ES-I3 (cell line): ENCODE measurements at regions not wholly inside any gene's neighbourhood (a gene's known extent, or its start where the extent isn't known, plus 50 kb on each side); places are given as distances from the start of the nearest gene placed in this dataset.

Experiments used
- H3K36me3 ChIP-seq: 2 replicates; pipeline ENCODE4 v1.6.1; 2013; ENCODE audit warnings: mild to moderate bottlenecking, low read length, control low read depth, moderate library complexity; ENCODE audit not compliant: insufficient read depth
- H3K4me1 ChIP-seq: 2 replicates; pipeline ENCODE4 v1.6.1; 2013; ENCODE audit warnings: mild to moderate bottlenecking, control low read depth, low read length; ENCODE audit not compliant: insufficient read depth
- H3K9ac ChIP-seq: 2 replicates; pipeline ENCODE4 v1.6.1; 2013; ENCODE audit warnings: low read depth, mild to moderate bottlenecking, low read length, moderate library complexity
- H3K9me3 ChIP-seq: 2 replicates; pipeline ENCODE4 v1.6.1; 2013; ENCODE audit warnings: mild to moderate bottlenecking, low read length, moderate library complexity; ENCODE audit not compliant: control insufficient read depth, insufficient read depth

DNA sequence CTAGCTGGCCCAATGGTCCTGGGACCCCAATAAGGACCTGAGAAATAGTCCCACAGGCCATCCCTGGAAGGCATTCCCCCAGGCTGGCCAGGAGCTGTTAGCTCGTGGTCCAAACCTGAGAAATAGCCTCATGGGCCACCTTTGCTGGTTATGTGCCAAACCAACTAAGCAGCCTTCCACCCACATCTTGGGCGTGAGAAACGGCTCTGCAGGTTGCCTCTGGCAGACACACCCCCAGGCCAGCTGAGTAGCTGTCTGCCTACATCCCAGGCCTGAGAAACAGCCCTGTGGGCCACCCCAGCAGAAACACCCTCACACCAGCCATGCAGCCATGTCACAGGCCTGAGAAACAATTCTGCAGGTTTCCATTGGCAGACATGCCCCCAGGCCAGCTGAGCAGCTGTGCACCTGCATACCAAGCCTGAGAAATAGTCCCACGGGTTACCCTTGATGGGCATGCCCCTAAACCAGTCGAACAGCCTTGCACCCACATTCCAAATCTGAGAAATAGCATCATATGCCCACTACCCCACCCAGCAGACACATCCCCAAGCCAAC is 567.8 kb upstream of the ID4 start:
- Histone ChIP-seq H3K9me3 (no peaks in the 10 kb centered on the region), H3K4me1 (no peaks in the 10 kb centered on the region), H3K36me3 (no peaks in the 10 kb centered on the region), H3K9ac (no peak overlapping the region)

GRCh38 chr6:19270616-19271015 is 566.6 kb upstream of the ID4 start:
- H3K4me1 ChIP-seq: no peaks in the 10 kb centered on the region

DNA sequence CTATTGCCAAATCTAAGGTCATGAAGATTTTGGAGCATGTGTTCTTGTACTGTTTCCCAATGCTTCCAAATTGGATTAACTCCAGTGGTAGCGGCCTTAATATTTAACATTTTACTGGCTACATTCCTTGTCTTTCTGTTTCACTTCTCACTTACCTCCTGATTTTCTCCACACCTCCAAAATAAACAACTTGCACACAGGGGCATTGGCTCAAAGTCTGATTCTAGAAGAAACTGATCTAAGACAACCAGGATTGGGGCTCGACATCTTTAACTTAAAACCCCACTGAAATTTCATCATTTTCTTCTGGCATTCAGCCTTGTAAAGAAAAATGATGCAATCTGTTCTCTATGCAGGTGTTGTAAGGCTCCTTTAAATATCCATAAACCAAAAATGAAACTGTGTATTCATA is 557.9 kb upstream of the ID4 start:
- no peaks in the 10 kb centered on the region for H3K36me3 ChIP-seq
- no peaks in the 10 kb centered on the region for H3K4me1 ChIP-seq
- H3K9me3 ChIP-seq: no peaks in the 10 kb centered on the region
- H3K9ac ChIP-seq: no peak overlapping the region

More at GRCh38 chr6:19270616-19271015, 566.6 kb upstream of the ID4 start:
- H3K36me3 ChIP-seq: no peaks in the 10 kb centered on the region
- H3K9me3 ChIP-seq: no peaks in the 10 kb centered on the region
- H3K9ac ChIP-seq: no peak overlapping the region

GRCh38 chr6:19287928-19288327 is 549.2 kb upstream of the ID4 start:
- Histone ChIP-seq H3K9me3 (no peaks in the 10 kb centered on the region), H3K4me1 (no peaks in the 10 kb centered on the region), H3K9ac (no peak overlapping the region), H3K36me3 (no peaks in the 10 kb centered on the region)

- no peaks in the 10 kb centered on the region for H3K36me3 ChIP-seq
- H3K4me1 ChIP-seq: no peaks in the 10 kb centered on the region
- no peak overlapping the region for H3K9ac ChIP-seq
- H3K9me3 ChIP-seq: no peaks in the 10 kb centered on the region
Measured at GRCh38 chr6:19289457-19289856, 547.7 kb upstream of the ID4 start.

DNA sequence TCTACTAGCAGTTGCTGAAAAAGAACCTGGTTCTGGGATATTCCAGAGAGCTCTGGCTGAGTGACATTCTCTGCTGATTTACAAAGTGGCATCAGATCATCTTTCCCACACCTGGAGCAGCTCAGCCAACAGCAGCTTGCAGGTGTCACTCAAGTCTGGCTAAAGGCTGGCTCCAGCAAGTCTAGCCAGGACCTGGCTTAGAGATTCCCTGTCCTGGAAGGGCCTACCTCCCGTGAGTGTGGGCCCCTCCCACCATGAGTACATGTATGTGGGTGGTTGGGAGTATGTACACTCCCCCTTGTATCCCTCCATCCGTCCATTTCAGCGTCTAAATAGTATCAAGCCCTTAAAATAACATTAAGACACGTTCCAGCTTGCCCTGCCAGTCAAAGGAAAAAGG is 539.3 kb upstream of the ID4 start:
- peaks cover 18% of the 10 kb centered on the region for H3K4me1 ChIP-seq
- no peaks in the 10 kb centered on the region for H3K36me3 ChIP-seq
- H3K9ac ChIP-seq: no peak overlapping the region
- no peaks in the 10 kb centered on the region for H3K9me3 ChIP-seq

- Histone ChIP-seq H3K9me3 (no peaks in the 10 kb centered on the region), H3K9ac (no peak overlapping the region), H3K36me3 (no peaks in the 10 kb centered on the region), H3K4me1 (peaks cover 18% of the 10 kb centered on the region)
Measured at GRCh38 chr6:19298421-19298820, 538.7 kb upstream of the ID4 start.

DNA sequence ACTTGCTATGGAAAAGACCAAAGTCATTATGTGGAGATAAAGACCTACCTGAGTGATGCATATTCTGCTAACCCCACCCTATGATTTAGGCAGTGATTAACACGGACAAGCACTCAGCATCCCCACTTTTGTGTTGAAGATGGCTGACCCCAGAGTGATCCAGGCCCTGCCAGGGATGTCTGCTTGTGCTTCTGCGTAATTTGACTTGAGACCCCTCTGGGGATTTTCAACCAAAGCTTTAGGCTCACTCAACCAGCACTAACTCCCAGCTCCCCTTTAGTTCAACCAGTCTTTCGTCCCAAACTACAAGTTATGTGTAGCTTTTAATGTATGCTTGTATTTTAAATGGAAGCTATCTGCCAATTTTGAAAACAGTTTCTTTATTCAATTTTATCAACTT is 538.0 kb upstream of the ID4 start:
- peaks cover 18% of the 10 kb centered on the region for H3K4me1 ChIP-seq
- H3K9me3 ChIP-seq: no peaks in the 10 kb centered on the region

DNA sequence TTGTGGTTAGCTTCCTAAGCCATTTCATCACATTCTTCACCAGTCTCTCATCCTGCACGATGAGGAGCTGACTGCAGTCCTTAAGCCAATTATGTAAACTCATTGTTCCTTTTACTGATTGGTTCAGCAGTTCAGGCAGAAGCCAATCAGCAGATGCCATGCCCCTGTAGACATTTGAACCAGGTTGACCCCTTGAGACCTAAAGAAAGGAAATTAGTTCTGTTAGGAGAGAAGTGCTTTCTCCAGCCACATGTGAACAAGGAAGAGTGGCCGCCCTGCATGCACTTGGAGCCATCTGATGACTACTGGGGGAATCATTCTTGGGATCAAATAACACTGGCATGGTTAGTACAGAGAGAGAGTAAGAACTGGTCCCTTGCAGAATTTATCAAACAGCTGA is 535.2 kb upstream of the ID4 start:
- Histone ChIP-seq H3K36me3 (no peaks in the 10 kb centered on the region), H3K9ac (no peak overlapping the region), H3K4me1 (peaks cover 18% of the 10 kb centered on the region), H3K9me3 (no peaks in the 10 kb centered on the region)

More for the DNA sequence above, 538.0 kb upstream of the ID4 start:
- no peaks in the 10 kb centered on the region for H3K36me3 ChIP-seq
- H3K9ac ChIP-seq: no peak overlapping the region

- H3K9me3 ChIP-seq: no peaks in the 10 kb centered on the region
- H3K4me1 ChIP-seq: peaks cover 10% of the 10 kb centered on the region
- H3K9ac ChIP-seq: no peak overlapping the region
- no peaks in the 10 kb centered on the region for H3K36me3 ChIP-seq
Measured at GRCh38 chr6:19303383-19303782, 533.8 kb upstream of the ID4 start.

GRCh38 chr6:19309661-19310060 is 527.5 kb upstream of the ID4 start:
- H3K9me3 ChIP-seq: no peaks in the 10 kb centered on the region
- no peak overlapping the region for H3K9ac ChIP-seq
- no peaks in the 10 kb centered on the region for H3K36me3 ChIP-seq
- H3K4me1 ChIP-seq: peaks cover 14% of the 10 kb centered on the region

- H3K9ac ChIP-seq: no peak overlapping the region; the same call in 1 of the 2 replicates
- peaks cover 14% of the 10 kb centered on the region for H3K4me1 ChIP-seq
- H3K36me3 ChIP-seq: no peaks in the 10 kb centered on the region
- no peaks in the 10 kb centered on the region for H3K9me3 ChIP-seq
Measured at GRCh38 chr6:19311786-19312185, 525.4 kb upstream of the ID4 start.

GRCh38 chr6:19312241-19312978 is 524.8 kb upstream of the ID4 start:
- Histone ChIP-seq H3K4me1 (peaks cover 14% of the 10 kb centered on the region), H3K9ac (no peak overlapping the region; the same call in 1 of the 2 replicates), H3K9me3 (no peaks in the 10 kb centered on the region), H3K36me3 (no peaks in the 10 kb centered on the region)

- no peaks in the 10 kb centered on the region for H3K36me3 ChIP-seq
- no peaks in the 10 kb centered on the region for H3K9me3 ChIP-seq
- H3K9ac ChIP-seq: no peak overlapping the region
- peaks cover 7% of the 10 kb centered on the region; the same call in 1 of the 2 replicates for H3K4me1 ChIP-seq
Measured at GRCh38 chr6:19317431-19317986, 519.7 kb upstream of the ID4 start.

GRCh38 chr6:19319005-19319404 is 518.2 kb upstream of the ID4 start:
- Histone ChIP-seq H3K9ac (no peak overlapping the region), H3K9me3 (no peaks in the 10 kb centered on the region)

More at GRCh38 chr6:19319005-19319404, 518.2 kb upstream of the ID4 start:
- H3K4me1 ChIP-seq: no peaks in the 10 kb centered on the region
- H3K36me3 ChIP-seq: no peaks in the 10 kb centered on the region
